GM19452 (cell line): ENCODE measurements at regions not wholly inside any gene's neighbourhood (a gene's known extent, or its start where the extent isn't known, plus 50 kb on each side); places are given as distances from the start of the nearest gene placed in this dataset.

Experiments
- ATAC-seq: cut with Tn5 transposase; IDR thresholded peaks from one replicate; pipeline ENCODE4 v1.9.1; 2021; ENCODE audit not compliant: unreplicated experiment

DNA sequence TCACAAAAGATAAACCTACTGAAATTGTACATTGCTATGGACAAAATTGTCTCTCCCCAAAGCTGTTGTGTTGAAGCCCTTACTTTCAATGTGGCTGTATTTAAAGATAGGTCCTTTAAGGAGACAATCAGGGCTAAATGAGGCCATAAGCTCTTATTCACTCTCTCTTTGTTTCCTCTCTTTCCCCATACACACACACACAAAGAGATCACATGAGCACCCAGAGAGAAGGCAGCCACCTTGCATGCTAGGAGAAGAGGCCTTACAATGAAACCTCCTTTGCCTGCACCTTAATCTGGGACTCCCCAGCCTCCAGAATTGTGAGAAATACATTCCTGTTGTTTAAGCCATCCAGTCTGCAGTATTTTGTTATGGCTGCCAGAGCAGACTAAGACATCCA lies 1295.6 kb upstream of the CDH6 start:
- ATAC-seq = no peak

DNA sequence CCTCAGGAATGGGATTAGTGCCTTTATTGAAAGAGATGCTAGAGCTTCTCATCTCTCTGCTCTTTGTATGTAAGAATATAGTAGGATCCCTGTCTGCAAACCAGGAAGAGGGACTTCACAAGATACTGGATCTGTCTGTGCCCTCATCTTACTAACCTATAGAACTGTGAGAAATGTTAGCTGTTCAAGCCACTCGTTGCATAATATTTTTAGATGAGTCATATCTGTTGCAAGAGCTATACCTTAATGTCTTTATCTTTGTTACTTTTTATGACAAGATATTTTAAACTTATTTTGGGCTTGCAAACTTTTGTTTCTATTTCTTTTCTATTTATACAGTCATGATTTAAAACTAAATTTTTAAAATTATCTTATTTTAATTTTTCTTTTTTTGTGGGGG lies 1296.8 kb upstream of the CDH6 start:
- no peak for ATAC-seq

DNA sequence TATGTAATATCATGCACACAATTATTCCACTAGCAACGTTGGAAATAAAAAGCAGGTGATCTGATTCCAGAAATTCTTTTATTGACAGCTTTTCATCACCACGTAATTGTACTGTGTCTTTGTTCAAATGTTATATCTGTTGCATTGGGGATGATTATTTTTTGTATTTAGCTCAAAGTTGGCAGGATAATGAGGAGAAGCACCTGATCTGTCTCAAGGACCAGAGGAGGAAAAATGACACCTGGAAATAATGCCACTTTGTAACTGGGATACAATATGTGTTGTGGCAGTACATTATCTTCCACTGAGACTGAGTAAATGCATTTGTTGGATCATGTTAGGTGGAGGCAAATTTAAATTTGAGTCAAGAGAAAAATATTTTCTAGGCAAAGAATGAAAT lies 1298.8 kb upstream of the CDH6 start:
- ATAC-seq = no peak

DNA sequence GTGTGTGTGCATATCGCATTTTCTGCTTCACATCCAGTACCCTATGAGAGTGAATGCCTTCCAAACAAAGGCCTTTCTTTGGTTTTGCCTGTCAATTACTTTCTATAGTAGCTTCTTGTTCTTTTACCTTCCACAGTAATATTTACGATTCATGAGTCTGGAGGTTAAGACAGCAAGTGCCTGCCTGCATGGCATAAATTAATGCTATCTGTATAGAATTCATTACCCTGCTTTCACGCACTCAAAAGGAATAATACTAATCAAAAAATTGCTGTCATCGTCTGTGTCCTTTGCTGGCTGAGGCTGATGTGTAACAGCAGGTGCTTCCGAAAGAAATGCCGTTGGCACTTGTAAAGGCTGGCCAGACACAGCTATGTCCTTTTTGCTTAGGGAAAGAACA lies 1304.4 kb upstream of the CDH6 start:
- ATAC-seq = no peak

DNA sequence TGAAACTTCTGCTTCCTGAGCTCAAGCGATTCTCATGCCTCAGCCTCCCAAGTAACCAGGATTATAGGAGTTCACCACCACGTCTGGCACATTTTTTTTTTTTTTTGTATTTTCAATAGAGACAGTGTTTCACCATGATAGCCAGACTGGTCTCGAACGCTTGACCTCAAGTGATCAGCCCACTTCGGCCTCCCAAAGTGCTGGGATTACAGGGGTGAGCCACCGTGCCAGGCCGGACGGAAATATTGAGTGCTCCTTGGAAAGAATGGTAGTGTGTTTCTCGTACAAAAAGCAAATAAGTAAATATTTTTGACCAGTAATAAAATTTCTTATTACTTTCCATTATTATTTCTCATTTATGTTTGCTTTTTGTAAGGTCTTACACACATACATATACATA lies 1307.9 kb upstream of the CDH6 start:
- ATAC-seq = no peak

DNA sequence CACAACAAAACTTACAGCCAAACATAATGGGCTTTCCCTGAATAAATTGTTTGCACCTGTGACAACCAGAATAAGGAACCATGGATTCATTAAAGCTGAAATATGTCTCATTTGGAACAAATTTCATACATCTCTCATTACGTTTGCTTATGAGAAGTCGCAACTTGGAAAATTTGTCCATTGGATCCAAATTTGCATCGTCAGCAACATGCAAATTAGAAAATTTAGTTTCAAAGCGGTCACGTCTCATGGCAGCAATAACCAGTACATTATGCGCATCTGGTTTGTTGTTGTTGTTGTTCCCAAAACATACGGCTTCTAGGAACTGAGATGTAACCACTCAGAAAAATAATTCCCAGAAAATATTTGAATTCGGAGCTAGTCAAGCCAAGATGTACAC lies 1311.5 kb upstream of the CDH6 start:
- ATAC-seq = no peak

DNA sequence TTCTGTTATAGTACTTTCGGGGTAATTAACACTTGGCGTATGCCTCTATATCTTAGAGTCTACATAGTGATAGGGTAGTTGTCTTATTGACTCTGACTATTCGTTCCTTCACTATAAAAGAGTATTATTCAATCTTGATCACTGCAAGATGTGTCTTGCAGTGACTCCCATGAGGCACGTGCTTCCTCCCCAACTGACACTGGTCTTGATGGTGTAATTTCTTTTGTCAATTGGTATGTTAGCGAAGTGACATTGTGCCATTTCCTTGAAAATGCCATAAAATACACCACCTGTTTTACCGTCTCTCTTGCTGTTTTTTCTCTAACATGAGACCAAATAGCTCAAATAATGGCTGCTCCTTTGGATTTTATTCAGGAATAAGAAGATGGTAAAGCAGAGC lies 1314.1 kb upstream of the CDH6 start:
- no peak for ATAC-seq

DNA sequence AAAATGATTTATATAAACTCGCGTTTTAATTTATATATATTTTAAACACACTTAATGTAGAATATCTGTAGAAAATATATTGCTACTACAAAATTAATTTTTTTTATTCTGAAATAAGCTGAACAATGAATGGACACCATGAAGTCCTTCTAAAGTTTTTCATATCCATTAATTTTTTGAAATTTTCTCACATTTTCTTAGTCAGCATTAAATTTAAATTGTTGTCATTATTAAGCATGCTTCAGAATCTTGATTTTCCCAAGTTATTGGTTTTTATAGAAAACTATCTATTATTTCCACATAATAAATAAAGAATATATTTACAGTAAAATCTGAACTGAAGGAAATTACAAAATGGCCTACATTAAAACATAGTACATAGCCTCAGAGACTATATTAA lies 1314.9 kb upstream of the CDH6 start:
- no peak for ATAC-seq

DNA sequence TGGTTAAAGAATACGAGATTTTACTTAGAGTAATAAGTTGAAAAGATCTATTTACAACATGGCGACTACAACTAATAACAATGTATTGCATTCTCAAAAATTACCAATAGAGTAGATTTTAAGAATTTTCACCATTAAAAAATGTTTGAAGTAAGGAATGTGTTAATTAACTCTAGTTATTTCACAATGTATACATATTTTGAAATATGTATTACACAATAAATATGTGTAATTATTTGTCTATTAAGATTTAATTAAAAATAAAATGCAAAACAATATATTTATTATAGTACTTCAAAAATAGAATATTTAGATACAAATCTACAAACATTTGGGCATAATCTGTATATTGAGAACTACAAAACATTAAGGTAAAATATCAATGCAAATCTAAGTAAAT lies 1326.3 kb upstream of the CDH6 start:
- ATAC-seq = no peak

DNA sequence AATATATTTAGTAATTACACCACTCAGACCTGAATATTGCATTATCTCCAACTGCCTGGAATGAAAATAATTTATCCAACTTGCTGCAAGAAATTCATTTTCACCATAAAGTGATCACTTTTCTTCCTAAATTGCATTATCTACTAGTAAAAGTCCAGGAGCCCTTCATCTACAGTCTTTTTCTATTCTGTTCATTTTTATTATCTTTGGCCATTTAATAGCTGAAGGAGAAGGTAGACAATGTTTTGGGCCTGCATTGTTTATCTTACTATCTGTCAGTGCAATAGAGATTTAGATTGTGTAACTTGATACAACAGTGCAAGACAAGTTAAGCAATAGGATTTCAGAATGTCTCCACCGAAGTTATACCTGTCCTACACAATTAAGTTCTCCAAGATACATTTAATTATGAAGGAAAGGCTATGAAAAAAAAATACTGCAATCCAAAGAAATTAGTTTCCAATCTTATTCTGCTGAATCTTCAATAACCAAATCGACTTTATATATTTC lies 1339.7 kb upstream of the CDH6 start:
- ATAC-seq = no peak

DNA sequence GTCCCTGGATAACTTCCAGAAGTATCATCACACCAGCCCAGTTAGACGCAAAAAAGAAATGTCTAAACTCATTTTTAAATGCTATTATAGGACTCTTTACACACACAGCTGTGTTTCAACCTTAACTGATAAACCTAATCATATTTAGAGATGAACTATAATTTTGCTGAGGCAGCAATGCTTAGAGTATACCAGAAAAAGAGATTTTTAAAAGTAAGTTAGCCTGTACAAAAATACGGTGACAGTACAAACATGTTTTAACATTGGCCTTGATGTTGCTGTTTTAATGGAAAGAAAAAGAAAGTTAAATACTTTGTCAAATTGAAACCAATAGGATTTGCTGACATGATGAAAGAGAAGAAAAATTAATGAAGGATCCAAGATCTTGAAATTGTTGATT lies 1341.2 kb upstream of the CDH6 start:
- no peak for ATAC-seq

DNA sequence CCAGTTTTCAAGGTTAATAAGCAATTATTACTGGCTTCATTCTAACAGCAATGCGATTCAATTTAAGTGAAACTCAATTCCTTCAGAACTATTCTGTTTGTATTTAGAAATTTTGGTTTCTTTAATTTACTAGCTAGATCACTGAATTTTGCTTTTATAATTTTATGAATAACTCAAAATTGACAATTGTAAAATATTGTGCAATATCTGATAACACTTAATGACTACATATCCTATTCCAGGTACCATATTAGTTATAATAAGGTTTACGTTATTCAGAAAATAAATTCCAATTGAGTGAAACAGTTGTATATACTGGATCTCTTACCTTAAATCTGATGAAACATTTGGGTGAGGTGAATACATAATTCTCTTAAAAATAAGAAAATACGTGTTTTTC lies 1348.3 kb upstream of the CDH6 start:
- no peak for ATAC-seq

DNA sequence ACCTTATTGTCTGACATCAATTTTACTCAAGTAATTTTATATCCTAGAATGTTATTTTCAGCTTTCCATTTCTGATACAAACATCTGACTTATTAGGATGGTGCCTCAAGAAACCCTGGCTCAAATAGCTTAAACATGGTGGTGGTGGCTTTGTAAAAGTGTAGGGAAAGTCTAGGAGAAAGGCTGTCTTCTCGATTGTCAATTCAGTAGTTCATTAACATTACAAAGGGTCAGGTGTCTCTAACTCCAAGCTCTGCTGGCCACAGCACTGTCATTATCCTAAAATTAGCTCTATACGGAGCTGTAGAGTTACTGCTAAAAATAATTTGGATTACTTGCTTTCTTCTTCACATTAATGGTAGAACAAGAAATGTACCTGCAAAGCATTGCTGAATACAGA lies 1360.1 kb upstream of the CDH6 start:
- ATAC-seq = no peak

DNA sequence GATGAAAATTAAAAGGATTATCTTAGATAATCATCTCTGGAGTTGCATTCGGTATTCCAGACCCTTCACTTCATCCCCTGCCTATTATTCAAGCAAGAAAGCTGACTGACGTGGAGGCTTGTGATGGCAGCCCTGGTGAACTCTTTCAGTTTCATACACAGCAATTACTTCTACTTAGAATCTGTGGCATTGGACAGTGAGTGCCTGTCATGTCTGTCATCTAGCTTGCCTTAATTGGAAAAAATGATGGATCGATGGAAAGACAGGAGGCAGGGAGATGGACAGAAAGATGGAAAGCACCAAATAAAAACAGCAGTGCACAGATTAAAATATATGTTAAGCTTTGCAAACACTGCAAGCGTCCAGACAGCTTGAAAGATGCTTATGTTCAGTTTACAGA lies 1371.0 kb upstream of the CDH6 start:
- no peak for ATAC-seq

DNA sequence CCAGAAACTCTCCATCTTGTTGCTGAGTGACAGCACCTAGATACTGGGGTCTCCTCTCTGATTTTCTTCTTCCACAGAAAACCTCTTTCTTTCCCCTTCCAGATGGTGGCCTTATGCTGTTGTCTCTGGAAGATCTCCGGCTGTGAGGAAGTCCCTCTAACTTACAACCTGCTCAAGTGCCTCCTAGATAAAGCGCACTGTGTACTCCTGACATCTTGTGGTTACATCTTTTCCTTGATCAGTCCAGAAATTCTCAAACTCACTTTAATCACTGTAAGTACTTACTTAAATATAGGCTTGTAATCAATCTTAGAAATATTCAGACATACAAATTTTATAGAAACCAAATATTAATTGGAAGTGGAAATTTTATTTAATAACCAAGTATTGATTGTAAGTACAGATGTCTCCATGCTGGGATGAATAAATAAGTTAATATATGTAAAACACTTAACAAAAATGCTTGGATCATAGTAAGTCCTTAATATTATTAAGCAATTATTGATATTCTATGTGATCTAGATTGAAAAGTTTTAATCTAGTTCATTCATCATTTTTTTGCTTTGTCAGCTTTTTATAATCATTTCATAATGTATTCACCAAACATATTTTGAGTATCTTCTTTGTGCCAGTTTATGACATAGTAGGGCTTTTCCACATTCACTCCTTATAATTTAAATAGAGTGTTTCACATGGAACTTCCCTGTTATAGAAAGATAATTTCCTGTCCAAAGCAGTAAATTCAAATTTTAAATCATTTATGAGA lies 1381.4 kb upstream of the CDH6 start:
- no peak for ATAC-seq

DNA sequence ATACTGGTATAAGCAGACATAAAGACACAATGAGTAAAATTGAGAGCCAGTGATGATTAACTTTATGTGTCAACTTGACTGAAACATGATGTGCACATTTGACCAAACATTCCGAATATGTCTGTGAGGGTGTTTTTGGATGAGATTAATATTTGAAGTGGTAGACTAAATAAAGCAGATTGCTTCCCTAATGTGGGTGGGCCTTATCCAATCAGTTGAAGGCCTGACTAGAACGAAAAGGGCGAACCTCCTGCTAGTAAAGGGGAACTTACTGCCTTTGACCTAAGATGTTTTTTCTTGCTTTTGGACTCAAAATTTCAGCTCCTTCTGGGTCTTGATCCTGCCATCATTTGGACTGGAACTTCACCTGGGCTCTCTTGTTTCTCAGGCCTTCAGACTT lies 1387.7 kb upstream of the CDH6 start:
- ATAC-seq = no peak

DNA sequence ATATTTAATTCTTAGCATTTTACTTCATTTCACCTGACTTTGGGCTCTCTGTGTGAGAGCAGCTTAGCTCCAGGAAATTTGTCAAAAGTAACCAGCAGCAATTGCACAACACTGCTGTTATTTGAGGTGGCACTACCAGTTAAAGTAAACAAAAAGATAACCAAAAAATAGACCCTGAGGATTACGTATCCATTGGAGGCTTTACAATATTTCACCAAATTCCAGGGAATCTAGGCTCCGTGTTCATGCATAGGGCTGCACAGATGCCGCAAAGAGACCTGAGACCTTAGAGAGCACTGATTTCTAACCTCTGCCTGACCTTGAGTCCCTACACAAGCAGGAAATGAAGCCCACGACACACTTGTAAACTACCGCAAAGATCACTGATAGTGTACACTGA lies 1392.7 kb upstream of the CDH6 start:
- no peak for ATAC-seq

DNA sequence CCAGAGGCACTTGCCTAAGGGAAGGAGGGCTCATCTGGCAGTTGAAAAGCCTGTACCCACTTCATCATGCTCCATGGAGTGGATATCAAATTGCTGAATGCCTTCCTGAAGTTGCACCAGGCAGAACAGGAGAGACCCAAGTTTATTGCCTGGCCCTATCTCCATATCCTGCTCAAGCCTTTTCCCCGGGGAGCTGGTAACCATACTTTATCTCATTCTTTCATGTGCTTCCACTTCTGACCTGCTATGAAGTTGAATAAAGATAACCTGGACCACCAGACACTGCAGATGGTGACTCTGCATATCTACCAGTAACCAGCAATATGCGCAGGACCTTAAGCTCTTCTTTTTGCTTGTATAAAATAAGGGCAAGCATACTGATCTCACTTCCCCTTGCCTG lies 1397.5 kb upstream of the CDH6 start:
- no peak for ATAC-seq

DNA sequence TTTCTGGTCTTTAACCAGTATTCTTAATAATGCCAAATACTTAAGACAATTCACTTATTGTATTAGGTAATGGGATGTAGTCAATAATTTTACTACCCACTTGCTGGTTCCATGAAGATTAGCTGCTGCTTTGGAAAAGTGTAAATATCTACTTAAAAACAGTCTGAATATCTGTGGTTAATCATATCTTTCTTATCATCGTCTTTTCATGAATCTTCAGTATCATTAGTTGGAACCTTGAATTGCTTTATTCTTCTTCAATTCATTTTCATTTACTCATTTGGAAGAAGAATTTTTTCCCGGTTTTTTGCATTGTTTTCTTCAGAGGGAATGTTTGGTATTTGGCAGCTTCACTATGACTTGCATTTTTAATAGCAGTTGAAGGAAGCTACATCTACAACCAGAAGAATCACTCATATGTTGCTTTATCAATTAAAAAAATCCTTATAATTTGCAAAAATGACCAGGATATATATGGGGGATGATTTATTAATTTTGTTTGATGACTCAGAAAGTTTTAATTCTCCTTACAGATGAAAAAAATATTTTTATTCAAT lies 1398.3 kb upstream of the CDH6 start:
- no peak for ATAC-seq

DNA sequence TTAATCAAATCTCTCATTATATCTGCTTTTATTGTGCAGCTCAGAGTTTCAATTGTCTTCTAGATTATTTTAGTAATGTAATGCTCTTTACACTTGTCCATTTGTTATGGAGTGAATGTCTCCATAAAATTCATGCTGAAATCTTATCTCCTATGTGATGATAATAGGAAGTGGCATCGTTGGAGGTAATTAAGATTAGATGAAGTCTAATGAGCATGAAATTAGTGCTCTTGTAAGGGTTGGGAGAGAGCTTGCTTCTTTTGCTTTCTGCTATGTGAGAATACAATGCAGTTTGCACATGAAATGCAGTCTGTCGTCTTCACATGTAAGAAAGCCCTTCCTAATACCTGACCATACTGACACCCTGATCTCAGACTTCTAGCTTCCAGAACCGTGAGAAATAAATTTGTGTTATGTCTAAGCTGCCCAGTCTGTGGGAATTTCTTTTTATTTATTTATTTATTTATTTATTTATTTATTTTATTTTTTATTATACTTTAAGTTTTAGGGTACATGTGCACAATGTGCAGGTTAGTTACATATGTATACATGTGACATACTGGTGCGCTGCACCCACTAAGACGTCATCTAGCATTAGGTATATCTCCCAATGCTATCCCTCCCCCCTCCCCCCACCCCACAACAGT lies 1399.2 kb upstream of the CDH6 start:
- ATAC-seq = no peak

DNA sequence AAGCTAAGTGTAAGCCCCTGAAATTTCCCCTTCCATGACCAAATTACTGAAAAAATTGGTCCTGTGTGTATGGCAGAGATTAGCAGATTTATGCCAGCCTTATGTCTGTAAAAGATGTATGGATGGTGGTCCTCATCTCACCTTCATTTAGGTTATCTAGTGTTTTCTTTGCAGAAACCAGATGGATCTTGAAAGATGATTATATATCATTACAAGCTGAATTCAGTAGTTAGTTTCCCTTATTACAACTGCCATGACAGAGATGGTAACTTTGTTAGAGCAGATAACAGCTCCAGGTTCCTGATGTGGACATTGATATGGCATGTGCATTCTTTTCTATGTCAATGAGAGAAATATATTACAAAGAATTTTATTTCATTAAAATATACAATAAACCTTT lies 1403.2 kb upstream of the CDH6 start:
- no peak for ATAC-seq

DNA sequence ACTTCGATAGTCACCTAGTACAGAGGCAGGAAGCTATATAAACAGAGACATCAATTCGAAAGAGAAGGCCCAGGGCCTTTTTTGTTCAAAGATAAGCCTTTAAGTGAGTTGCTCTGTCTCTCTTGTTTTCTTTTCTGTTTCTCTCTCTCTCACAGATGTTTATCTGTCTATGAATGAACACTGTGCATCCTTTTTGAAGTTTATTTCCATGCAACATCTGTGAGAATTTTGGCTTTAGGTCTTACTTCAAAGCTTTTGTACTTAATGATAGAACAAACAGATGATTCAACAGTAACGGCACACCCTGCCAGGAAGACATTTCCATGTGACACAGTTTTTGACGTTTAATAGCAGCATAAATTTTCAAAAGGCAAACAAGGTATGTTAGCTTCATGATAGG lies 1413.1 kb upstream of the CDH6 start:
- ATAC-seq = no peak

DNA sequence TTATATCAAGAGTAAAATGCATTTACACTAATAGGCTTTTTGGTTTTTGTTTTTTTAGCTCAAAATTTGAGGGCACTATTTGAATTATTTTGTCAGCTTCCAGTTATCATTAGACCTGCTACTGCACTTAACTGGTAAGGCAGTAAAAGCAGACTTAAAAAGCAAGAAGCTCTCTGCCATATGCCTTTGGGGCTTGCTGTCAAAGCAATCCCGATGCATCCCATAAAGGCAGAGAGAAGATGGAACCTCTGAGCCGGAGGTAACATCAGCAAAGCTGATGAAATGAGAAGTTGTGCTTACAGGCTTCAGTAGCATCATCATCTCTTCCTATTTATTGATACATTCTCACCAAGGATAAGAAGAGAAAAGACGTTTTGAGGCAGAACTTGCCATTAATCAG lies 1414.3 kb upstream of the CDH6 start:
- no peak for ATAC-seq
